ENCODE measurements at regions not wholly inside any gene's neighbourhood (a gene's known extent, or its start where the extent isn't known, plus 50 kb on each side); places are given as distances from the start of the nearest gene placed in this dataset.

DNA sequence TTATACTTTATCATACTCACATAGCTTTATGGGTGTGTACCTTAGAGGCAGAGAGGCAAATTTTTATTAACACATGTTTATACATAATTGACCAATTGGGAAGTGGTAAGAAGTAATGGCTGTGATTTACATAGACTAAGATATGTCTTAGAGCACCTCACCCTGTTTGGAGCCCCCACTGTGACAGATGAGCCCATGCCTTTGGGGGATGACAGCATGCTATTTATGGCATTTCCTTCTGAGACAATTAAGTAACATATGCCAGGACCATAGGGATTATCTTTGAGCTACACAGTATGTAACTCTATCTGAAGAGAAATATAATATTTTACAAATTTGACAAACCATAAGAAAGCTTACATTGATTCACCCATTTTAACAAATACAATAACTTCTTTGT, 1655.3 kb upstream of the ACVR2A start (continued):
- TF ChIP-seq, protein P1, sequence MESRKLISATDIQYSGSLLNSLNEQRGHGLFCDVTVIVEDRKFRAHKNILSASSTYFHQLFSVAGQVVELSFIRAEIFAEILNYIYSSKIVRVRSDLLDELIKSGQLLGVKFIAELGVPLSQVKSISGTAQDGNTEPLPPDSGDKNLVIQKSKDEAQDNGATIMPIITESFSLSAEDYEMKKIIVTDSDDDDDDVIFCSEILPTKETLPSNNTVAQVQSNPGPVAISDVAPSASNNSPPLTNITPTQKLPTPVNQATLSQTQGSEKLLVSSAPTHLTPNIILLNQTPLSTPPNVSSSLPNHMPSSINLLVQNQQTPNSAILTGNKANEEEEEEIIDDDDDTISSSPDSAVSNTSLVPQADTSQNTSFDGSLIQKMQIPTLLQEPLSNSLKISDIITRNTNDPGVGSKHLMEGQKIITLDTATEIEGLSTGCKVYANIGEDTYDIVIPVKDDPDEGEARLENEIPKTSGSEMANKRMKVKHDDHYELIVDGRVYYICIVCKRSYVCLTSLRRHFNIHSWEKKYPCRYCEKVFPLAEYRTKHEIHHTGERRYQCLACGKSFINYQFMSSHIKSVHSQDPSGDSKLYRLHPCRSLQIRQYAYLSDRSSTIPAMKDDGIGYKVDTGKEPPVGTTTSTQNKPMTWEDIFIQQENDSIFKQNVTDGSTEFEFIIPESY (IDR thresholded peaks at IDR 0.05; ENCODE audit: extremely low read depth, insufficient replicate concordance, low read length) = no peak
- no peak for TF ChIP-seq TCF7L2 (IDR thresholded peaks at IDR 0.05; ENCODE audit: borderline replicate concordance, extremely low read depth, insufficient read depth, insufficient read length)

DNA sequence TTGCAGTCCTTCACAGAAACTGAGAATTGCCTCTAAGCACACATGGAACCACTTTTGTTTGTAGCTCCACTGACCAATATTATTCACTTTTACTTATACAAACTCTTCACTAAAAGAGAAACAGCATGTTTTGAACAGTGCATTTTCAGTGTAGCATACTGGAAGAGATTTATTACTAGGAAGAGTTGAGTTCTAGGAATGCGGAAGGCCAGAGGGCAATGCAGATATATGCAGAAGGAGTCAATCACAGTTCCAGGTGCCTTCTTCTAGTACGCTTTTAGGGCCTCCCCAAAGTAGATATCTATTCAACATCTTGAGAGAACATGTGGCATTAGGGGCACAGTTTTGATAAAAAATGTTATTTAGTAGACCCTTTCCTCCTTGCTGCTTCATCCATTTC, 1654.0 kb upstream of the ZEB2 start:
- TF ChIP-seq, protein P2, sequence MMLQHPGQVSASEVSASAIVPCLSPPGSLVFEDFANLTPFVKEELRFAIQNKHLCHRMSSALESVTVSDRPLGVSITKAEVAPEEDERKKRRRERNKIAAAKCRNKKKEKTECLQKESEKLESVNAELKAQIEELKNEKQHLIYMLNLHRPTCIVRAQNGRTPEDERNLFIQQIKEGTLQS (IDR thresholded peaks at IDR 0.05) = no peak
- TF ChIP-seq JUND (IDR thresholded peaks at IDR 0.05) = no peak
- TF ChIP-seq EGR1 (IDR thresholded peaks at IDR 0.05; ENCODE audit: low read depth) = no peak
- TF ChIP-seq RAD21 (IDR thresholded peaks at IDR 0.05; ENCODE audit: low read depth) = no peak
- no peak for TF ChIP-seq SP1 (IDR thresholded peaks at IDR 0.05; ENCODE audit: low read depth)
- TF ChIP-seq SRF (IDR thresholded peaks at IDR 0.05; ENCODE audit: low read depth) = no peak
- TF ChIP-seq, protein P1 (IDR thresholded peaks at IDR 0.05; ENCODE audit: extremely low read depth, insufficient replicate concordance, low read length) = no peak
- no peak for TF ChIP-seq FOSL1 (IDR thresholded peaks at IDR 0.05; ENCODE audit: low read depth)
- POLR2A ChIA-PET = no interaction called here
- intact Hi-C loops (cut with micrococcal nuclease) = no loop called here
- no peaks in the 10 kb centered on the region for H4K20me1 ChIP-seq (ENCODE audit: insufficient read depth)
- ATAC-seq (no peak), DNase-seq (ENCODE audit: low read depth, low spot score) (no peak)
- H3K79me2 ChIP-seq (ENCODE audit: insufficient read depth, low read length) = no peaks in the 10 kb centered on the region
- no peak overlapping the region for H3K4me2 ChIP-seq (ENCODE audit: low read length)
- H3K9ac ChIP-seq (ENCODE audit: low read length) = no peak overlapping the region
- CTCF ChIA-PET = no interaction called here
- no peak overlapping the region for H3K27ac ChIP-seq (ENCODE audit: low read depth, low read length)
- no peak overlapping the region for H3K4me3 ChIP-seq (replicated peaks in 1 of 2; ENCODE audit: low read depth in 1 of 2, low read length in 2 of 2)
- no peaks in the 10 kb centered on the region for H3K36me3 ChIP-seq (ENCODE audit: control insufficient read depth in 1 of 2, insufficient read depth in 2 of 2, low read length in 2 of 2)
- H3K9me2 ChIP-seq (ENCODE audit: insufficient read depth) = no peaks in the 10 kb centered on the region
- H3K9me3 ChIP-seq (ENCODE audit: control insufficient read depth in 1 of 2, insufficient read depth in 1 of 2, low read depth in 1 of 2, low read length in 2 of 2) = no peaks in the 10 kb centered on the region
- BruUV-seq (replicated peaks) = no TSS peak
- H2AFZ ChIP-seq (ENCODE audit: low read depth, low read length, poor library complexity, severe bottlenecking) = no peak overlapping the region
- H3K4me1 ChIP-seq (ENCODE audit: control insufficient read depth in 1 of 2, insufficient read depth in 2 of 2, low read length in 2 of 2) = no peaks in the 10 kb centered on the region
- no peaks in the 10 kb centered on the region for H3K27me3 ChIP-seq (ENCODE audit: insufficient read depth, low read length)
- RAD21 ChIA-PET (ENCODE audit: low non-redundant PET in 1 of 2, low total read pairs in 2 of 2, uncharacterized antibody in 2 of 2, unreplicated experiment in 2 of 2) = no interaction called here
